ENCODE measurements at regions not wholly inside any gene's neighbourhood (a gene's known extent, or its start where the extent isn't known, plus 50 kb on each side); places are given as distances from the start of the nearest gene placed in this dataset.

GRCh38 chr3:17935222-17935621 lies 192.8 kb upstream of the TBC1D5 start:
- no peaks in the 10 kb centered on the region for H3K36me3 Mint-ChIP-seq (ENCODE audit: low read depth)
- no peak overlapping the region for H3K4me3 Mint-ChIP-seq
- H3K27me3 Mint-ChIP-seq = peaks cover 21% of the 10 kb centered on the region
- H3K4me1 Mint-ChIP-seq = no peaks in the 10 kb centered on the region
- no peak for ATAC-seq (replicated peaks)
- no peak overlapping the region for H3K27ac Mint-ChIP-seq
- no peaks in the 10 kb centered on the region for H3K9me3 Mint-ChIP-seq

- no peaks in the 10 kb centered on the region for H3K4me1 Mint-ChIP-seq
- ATAC-seq (replicated peaks) = no peak
- peaks cover 35% of the 10 kb centered on the region for H3K27me3 Mint-ChIP-seq
- no peaks in the 10 kb centered on the region for H3K36me3 Mint-ChIP-seq (ENCODE audit: low read depth)
- H3K27ac Mint-ChIP-seq = no peak overlapping the region
- H3K9me3 Mint-ChIP-seq = no peaks in the 10 kb centered on the region
- H3K4me3 Mint-ChIP-seq = no peak overlapping the region
Measured at GRCh38 chr3:17932136-17932771, 189.8 kb upstream of the TBC1D5 start.

DNA sequence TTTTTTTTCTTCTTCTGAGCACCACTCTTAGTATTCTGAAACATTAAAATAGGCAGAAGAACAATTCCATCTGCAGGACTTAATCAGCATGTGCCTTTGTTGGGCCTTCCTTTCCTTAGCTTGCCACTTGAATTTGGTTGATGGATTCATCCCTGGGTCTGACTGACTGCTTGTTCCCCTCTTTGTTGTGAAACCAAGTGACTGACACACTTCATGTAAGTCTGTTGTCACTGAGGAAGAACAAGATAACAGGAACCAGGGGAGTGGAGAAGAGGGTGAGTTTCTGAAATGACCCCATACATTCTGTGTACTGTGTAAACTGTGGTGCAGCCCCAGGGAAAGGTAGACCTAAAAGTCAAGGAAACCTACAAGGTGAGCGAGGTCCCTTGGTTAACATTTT lies 188.7 kb upstream of the TBC1D5 start:
- H3K27ac Mint-ChIP-seq = no peak overlapping the region

GRCh38 chr3:17928502-17929145 lies 186.2 kb upstream of the TBC1D5 start:
- Mint-ChIP-seq H3K9me3 (no peaks in the 10 kb centered on the region), H3K36me3 (ENCODE audit: low read depth) (no peaks in the 10 kb centered on the region), H3K27ac (no peak overlapping the region), H3K4me1 (no peaks in the 10 kb centered on the region), H3K27me3 (peaks cover 26% of the 10 kb centered on the region), H3K4me3 (no peak overlapping the region)
- no peak for ATAC-seq (replicated peaks)

More for the DNA sequence above, 188.7 kb upstream of the TBC1D5 start:
- no peaks in the 10 kb centered on the region for H3K9me3 Mint-ChIP-seq
- H3K4me3 Mint-ChIP-seq = no peak overlapping the region
- H3K27me3 Mint-ChIP-seq = peaks cover 35% of the 10 kb centered on the region
- H3K36me3 Mint-ChIP-seq (ENCODE audit: low read depth) = no peaks in the 10 kb centered on the region
- no peaks in the 10 kb centered on the region for H3K4me1 Mint-ChIP-seq
- no peak for ATAC-seq (replicated peaks)

- Mint-ChIP-seq H3K27me3 (peaks cover 22% of the 10 kb centered on the region), H3K4me1 (no peaks in the 10 kb centered on the region), H3K9me3 (no peaks in the 10 kb centered on the region), H3K4me3 (no peak overlapping the region), H3K27ac (no peak overlapping the region), H3K36me3 (ENCODE audit: low read depth) (no peaks in the 10 kb centered on the region)
- ATAC-seq (replicated peaks) = no peak
Measured at GRCh38 chr3:17927036-17927435, 184.6 kb upstream of the TBC1D5 start.

DNA sequence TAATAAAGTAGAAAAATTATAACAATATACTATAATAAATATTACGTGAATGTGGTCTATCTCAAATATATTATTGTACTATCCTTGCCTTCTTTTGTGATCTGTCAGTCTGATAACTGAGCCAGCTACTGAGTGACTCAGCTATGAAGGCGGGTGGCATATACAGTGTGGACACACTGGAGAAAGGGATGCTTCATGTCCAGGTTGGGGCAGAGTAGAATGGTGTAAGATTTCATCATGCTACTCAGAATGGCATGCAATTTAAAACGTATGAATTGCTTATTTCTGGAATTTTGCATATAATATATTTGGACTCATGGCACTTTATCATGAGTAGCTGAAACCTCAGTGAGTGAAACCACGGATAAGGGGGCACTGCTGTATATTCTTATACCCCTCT lies 172.9 kb upstream of the TBC1D5 start:
- Mint-ChIP-seq H3K27me3 (peaks cover 24% of the 10 kb centered on the region), H3K4me1 (no peaks in the 10 kb centered on the region)

DNA sequence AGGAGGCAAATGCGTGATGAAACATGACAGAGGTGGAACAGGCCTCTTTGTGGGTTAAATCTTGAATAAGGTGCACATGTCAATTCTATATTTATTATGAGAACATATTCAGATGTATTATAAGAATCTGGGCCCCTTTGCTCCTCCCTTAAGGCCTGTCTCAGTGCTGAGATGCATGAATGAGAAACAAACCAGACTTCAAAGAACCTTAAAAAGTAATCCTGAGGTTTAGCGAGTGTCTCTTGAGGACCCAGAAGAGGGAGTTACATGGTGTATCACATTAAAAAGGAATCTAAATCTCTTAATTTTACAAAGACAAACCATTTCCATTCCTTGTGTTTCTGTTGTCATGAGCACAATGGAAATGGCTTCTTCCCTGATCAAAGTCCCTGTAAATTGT lies 170.9 kb upstream of the TBC1D5 start:
- H3K4me1 Mint-ChIP-seq = no peaks in the 10 kb centered on the region
- ATAC-seq (replicated peaks) = no peak
- H3K27me3 Mint-ChIP-seq = peaks cover 20% of the 10 kb centered on the region
- no peaks in the 10 kb centered on the region for H3K9me3 Mint-ChIP-seq
- no peak overlapping the region for H3K27ac Mint-ChIP-seq
- H3K4me3 Mint-ChIP-seq = no peak overlapping the region
- H3K36me3 Mint-ChIP-seq (ENCODE audit: low read depth) = no peaks in the 10 kb centered on the region

More for the DNA sequence above, 172.9 kb upstream of the TBC1D5 start:
- Mint-ChIP-seq H3K36me3 (ENCODE audit: low read depth) (no peaks in the 10 kb centered on the region), H3K4me3 (no peak overlapping the region), H3K27ac (no peak overlapping the region), H3K9me3 (no peaks in the 10 kb centered on the region)
- no peak for ATAC-seq (replicated peaks)

DNA sequence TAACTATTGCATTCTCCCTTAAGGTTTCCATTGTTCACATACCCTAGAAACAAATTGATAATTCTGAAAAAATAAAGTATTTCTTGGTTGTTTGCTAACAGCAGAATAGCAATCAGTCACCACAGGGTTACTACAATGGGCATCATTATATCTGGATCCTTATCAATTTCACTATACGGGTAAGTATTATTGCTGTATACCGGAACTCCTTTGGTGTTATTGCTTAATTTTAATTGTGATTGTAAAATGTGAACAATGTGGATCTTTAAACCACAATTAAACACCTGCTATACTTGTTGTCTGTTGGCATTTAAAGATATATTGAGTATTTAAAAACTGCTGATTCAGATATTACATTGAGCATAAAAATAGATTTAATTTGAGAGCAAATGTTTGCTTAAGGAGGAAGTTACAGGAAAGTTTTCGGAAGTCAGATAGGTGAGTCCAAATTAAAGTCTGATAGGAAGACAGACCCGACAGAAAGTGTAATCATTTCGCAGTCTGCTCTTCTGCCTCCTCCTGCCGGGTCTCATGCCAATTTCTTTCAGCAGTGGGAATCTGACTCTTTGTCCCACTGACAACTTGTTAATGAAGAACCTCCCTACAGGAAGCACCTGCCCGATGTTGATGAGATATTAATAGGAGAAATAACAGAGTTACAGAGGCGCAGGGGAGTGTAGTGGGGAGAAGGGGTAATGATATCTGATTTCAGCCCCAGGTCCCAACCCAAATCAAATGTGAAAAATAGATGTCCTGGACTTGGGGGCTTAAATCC lies 169.7 kb upstream of the TBC1D5 start:
- Mint-ChIP-seq H3K9me3 (no peaks in the 10 kb centered on the region), H3K36me3 (ENCODE audit: low read depth) (no peaks in the 10 kb centered on the region), H3K27ac (no peak overlapping the region), H3K4me1 (no peaks in the 10 kb centered on the region), H3K27me3 (peaks cover 20% of the 10 kb centered on the region), H3K4me3 (no peak overlapping the region)
- no peak for ATAC-seq (replicated peaks)

DNA sequence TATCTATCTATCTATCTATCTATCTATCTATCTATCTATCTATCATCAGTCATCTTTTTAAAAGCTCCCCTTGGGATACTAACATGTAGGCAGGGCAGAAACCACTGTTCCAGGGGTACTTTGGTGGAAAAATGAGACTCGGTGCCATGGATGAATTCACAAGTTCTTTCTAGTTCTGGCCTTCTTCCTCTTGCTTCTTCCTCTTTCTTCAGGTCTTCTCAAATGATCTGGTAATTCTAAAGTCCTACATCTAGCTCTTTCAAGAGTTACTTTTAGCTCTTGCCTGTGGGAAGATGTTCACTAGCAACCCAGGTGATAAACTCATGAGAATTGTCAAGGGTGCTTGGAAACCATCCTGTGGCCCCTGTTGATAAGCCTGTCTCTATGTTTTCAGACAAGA lies 168.5 kb upstream of the TBC1D5 start:
- Mint-ChIP-seq H3K4me3 (no peak overlapping the region), H3K9me3 (no peaks in the 10 kb centered on the region), H3K4me1 (no peaks in the 10 kb centered on the region), H3K27me3 (peaks cover 20% of the 10 kb centered on the region), H3K36me3 (ENCODE audit: low read depth) (no peaks in the 10 kb centered on the region), H3K27ac (no peak overlapping the region)
- ATAC-seq (replicated peaks) = no peak

DNA sequence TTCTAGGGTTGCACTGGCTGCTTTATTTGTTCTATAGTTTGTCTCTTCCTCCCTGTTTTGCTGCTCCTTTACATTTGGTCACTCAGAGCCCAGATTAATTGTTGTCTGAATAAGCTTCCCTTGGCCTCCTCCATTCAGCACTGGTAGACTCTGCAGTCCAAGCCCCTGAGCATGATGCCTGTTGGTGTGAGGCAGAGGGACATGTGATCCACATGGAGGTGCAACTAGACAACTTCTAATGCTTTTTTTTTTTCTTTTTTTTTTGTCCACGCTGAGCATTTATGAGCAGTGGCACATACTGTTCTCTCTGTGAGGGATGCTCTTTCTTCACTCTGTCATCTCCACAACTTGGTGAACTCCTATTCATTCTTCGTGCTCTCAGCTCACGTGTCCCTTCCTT lies 167.3 kb upstream of the TBC1D5 start:
- Mint-ChIP-seq H3K27me3 (peaks cover 21% of the 10 kb centered on the region), H3K9me3 (no peaks in the 10 kb centered on the region), H3K27ac (no peak overlapping the region), H3K36me3 (ENCODE audit: low read depth) (no peaks in the 10 kb centered on the region), H3K4me1 (no peaks in the 10 kb centered on the region), H3K4me3 (no peak overlapping the region)
- no peak for ATAC-seq (replicated peaks)

DNA sequence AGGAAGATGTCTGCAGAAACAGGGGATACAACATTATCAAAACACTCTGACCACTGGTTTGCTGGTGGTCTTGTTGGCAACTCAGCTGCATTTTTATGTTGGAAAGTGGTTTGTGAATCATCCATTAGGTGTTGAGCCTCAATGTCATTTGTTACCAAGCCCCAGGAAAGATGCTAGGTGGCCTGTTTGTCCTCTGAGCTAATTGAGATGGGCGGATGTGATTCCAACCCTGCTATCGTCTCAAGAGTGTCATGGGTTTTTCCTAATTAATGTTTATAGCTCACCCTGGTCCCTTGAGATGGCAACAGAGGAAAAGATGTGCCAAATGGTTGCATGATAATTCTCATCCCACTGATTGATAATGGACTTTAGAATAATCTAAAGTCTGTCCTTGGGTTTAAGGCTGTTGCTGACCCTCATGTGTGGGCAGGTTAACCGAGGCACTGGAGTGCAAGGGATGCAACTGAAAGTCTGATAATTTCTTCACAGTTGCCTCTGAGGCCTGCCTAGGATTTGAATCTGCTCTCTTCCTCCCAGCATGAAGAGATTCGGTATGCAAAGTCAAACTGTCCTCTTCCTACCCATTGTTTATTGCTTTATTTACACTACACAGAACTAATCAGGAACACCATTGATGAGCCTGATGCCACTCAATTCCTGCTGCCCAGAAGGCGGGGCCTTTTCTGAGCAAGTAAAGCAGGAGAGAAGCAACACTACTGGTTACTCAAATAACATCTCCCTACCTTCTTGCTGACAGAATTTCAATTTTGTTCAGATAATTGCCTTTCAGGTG lies 166.2 kb upstream of the TBC1D5 start:
- Mint-ChIP-seq H3K36me3 (ENCODE audit: low read depth) (no peaks in the 10 kb centered on the region), H3K27me3 (peaks cover 16% of the 10 kb centered on the region)
- no peak for ATAC-seq (replicated peaks)

GRCh38 chr3:17905996-17906395 lies 163.6 kb upstream of the TBC1D5 start:
- no peak for ATAC-seq (replicated peaks)
- Mint-ChIP-seq H3K36me3 (ENCODE audit: low read depth) (no peaks in the 10 kb centered on the region), H3K9me3 (no peaks in the 10 kb centered on the region), H3K27me3 (peaks cover 7% of the 10 kb centered on the region), H3K4me1 (no peaks in the 10 kb centered on the region), H3K27ac (no peak overlapping the region), H3K4me3 (no peak overlapping the region)

More for the DNA sequence above, 166.2 kb upstream of the TBC1D5 start:
- H3K4me3 Mint-ChIP-seq = no peak overlapping the region
- no peaks in the 10 kb centered on the region for H3K4me1 Mint-ChIP-seq
- H3K27ac Mint-ChIP-seq = no peak overlapping the region
- no peaks in the 10 kb centered on the region for H3K9me3 Mint-ChIP-seq

DNA sequence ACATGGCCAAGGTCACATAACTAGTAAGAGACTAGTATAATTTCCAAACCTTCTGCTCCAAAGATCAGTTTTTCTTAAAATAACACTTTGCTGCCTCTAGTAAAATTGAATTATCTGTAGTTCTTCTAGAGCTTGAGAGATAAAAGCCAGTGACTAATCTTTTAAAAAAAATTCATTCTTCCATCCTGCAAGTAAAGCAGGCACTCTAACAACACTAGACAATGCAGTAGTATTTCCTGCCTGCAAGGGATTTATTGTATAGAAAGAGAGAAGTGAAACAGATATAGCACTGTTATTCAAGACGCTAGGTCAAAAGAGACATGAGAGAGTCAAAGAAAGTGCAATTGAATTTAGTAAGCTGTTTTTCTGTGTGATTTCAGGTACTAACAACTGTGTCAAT lies 159.5 kb upstream of the TBC1D5 start:
- no peak overlapping the region for H3K4me3 Mint-ChIP-seq
- H3K9me3 Mint-ChIP-seq = peaks cover 3% of the 10 kb centered on the region
- no peaks in the 10 kb centered on the region for H3K36me3 Mint-ChIP-seq (ENCODE audit: low read depth)
- peaks cover 4% of the 10 kb centered on the region for H3K27me3 Mint-ChIP-seq
- H3K4me1 Mint-ChIP-seq = no peaks in the 10 kb centered on the region
- ATAC-seq (replicated peaks) = no peak
- H3K27ac Mint-ChIP-seq = no peak overlapping the region

GRCh38 chr3:17894434-17895060 lies 152.1 kb upstream of the TBC1D5 start:
- Mint-ChIP-seq H3K27me3 (no peaks in the 10 kb centered on the region), H3K36me3 (ENCODE audit: low read depth) (no peaks in the 10 kb centered on the region), H3K4me1 (no peaks in the 10 kb centered on the region), H3K27ac (no peak overlapping the region), H3K4me3 (no peak overlapping the region), H3K9me3 (peaks cover 4% of the 10 kb centered on the region)
- no peak for ATAC-seq (replicated peaks)

All from activated T-helper 17 cell treated with anti-CD3 and anti-CD28 coated beads, Interleukin-2, amount 50 U/mL, for 72 hours (primary cell).